Neural cell (in vitro differentiated cells): ENCODE measurements at regions not wholly inside any gene's neighbourhood (a gene's known extent, or its start where the extent isn't known, plus 50 kb on each side); places are given as distances from the start of the nearest gene placed in this dataset.

Experiments used
- H2AFZ ChIP-seq: fragments of 200-600, 300-800 bp; sonication (generic), shearing (Covaris generic); 2 replicates; pipeline ENCODE4 v1.6.0; 2014; ENCODE audit warnings: low read depth, mild to moderate bottlenecking, antibody characterized with exemption, low read length, moderate library complexity
- H3F3A ChIP-seq: fragments of 200-600 bp; shearing (Covaris generic); 2 replicates; pipeline ENCODE4 v1.6.1; 2016; ENCODE audit warnings: mild to moderate bottlenecking, moderate library complexity, mixed read lengths, antibody characterized with exemption, low read length; ENCODE audit not compliant: insufficient read depth, poor library complexity, severe bottlenecking
- H3K27ac ChIP-seq: fragments of 200-600, 300-800 bp; sonication (generic), shearing (Covaris generic); 2 replicates; pipeline ENCODE4 v1.5.1; 2014; ENCODE audit warnings: mild to moderate bottlenecking, low read length, moderate library complexity
- H3K27me3 ChIP-seq: fragments of 300-800, 200-600 bp; sonication (generic), shearing (Covaris generic); 2 replicates; pipeline ENCODE4 v1.6.0; 2014; ENCODE audit warnings: mild to moderate bottlenecking, low read depth, low read length, moderate library complexity; ENCODE audit not compliant: insufficient read depth
- H3K36me3 ChIP-seq: fragments of 300-800, 200-600 bp; sonication (generic), shearing (Covaris generic); 2 replicates; pipeline ENCODE4 v1.5.1; 2014; ENCODE audit warnings: mild to moderate bottlenecking, antibody characterized with exemption, low read length, moderate library complexity; ENCODE audit not compliant: insufficient read depth
- H3K4me2 ChIP-seq: fragments of 300-800, 200-600 bp; sonication (generic), shearing (Covaris generic); 2 replicates; pipeline ENCODE4 v1.6.0; 2014; ENCODE audit warnings: mild to moderate bottlenecking, low read length
- H3K4me3 ChIP-seq: fragments of 300-800, 200-600 bp; sonication (generic), shearing (Covaris generic); 2 replicates; pipeline ENCODE4 v1.5.1; 2014; ENCODE audit warnings: mild to moderate bottlenecking, low read length, moderate library complexity
- H3K79me2 ChIP-seq: fragments of 200-600 bp; shearing (Covaris generic); replicated peaks from 2 replicates; pipeline ENCODE4 v1.6.0; 2014; ENCODE audit warnings: mild to moderate bottlenecking, low read length, moderate library complexity; ENCODE audit not compliant: insufficient read depth
- H3K9ac ChIP-seq: fragments of 300-800, 200-600 bp; sonication (generic), shearing (Covaris generic); 2 replicates; pipeline ENCODE4 v1.6.1; 2016; ENCODE audit warnings: mild to moderate bottlenecking, low read length, mixed read lengths
- H3K9me2 ChIP-seq: fragments of 200-600 bp; shearing (Covaris generic); 2 replicates; pipeline ENCODE4 v1.6.1; 2016; ENCODE audit warnings: mild to moderate bottlenecking, low read length, mixed read lengths; ENCODE audit not compliant: insufficient read depth
- H3K9me3 ChIP-seq: fragments of 200-600, 300-800 bp; sonication (generic), shearing (Covaris generic); 2 replicates; pipeline ENCODE4 v1.6.1; 2016; ENCODE audit warnings: mild to moderate bottlenecking, mixed run types, low read length, moderate library complexity, mixed read lengths
- H4K20me1 ChIP-seq: fragments of 200-600 bp; shearing (Covaris generic); 2 replicates; pipeline ENCODE4 v1.6.1; 2016; ENCODE audit warnings: mild to moderate bottlenecking, mixed run types; ENCODE audit not compliant: insufficient read depth
- EP300 ChIP-seq: fragments of 450-650 bp; conservative IDR thresholded peaks from 2 replicates; pipeline ENCODE4 v1.6.1; 2014; ENCODE audit warnings: antibody characterized with exemption, mild to moderate bottlenecking, moderate library complexity; ENCODE audit not compliant: poor library complexity, severe bottlenecking
- EZH2 ChIP-seq: fragments of 200-600, 300-800 bp; shearing (Covaris generic), sonication (generic); IDR thresholded peaks from 2 replicates; pipeline ENCODE4 v1.6.1; 2014; ENCODE audit warnings: antibody characterized with exemption, low read length, borderline replicate concordance, mild to moderate bottlenecking; ENCODE audit not compliant: insufficient read depth, poor library complexity, severe bottlenecking
- MXI1 ChIP-seq: fragments of 450-650 bp; conservative IDR thresholded peaks from 2 replicates; pipeline ENCODE4 v1.6.1; 2014; ENCODE audit warnings: antibody characterized with exemption, mild to moderate bottlenecking; ENCODE audit not compliant: poor library complexity, severe bottlenecking
- POLR2AphosphoS5 ChIP-seq: IDR thresholded peaks from 2 replicates; pipeline ENCODE4 v1.6.1; 2012
- RAD21 ChIP-seq: fragments of 450-650 bp; conservative IDR thresholded peaks from 2 replicates; pipeline ENCODE4 v1.6.1; 2014; ENCODE audit warnings: antibody characterized with exemption, mild to moderate bottlenecking, moderate library complexity
- SMC3 ChIP-seq: fragments of 450-650 bp; conservative IDR thresholded peaks from 2 replicates; pipeline ENCODE4 v1.6.1; 2014; ENCODE audit warnings: antibody characterized with exemption, mild to moderate bottlenecking, moderate library complexity; ENCODE audit not compliant: poor library complexity
- TAF1 ChIP-seq: IDR thresholded peaks from 2 replicates; pipeline ENCODE4 v1.6.1; 2012; ENCODE audit warnings: low read depth
- TF ChIP-seq, protein P1 (sequence below): fragments of 450-650 bp; IDR thresholded peaks from 2 replicates; pipeline ENCODE4 v1.5.1; 2014; ENCODE audit warnings: antibody characterized with exemption, mild to moderate bottlenecking, moderate library complexity; ENCODE audit not compliant: poor library complexity, severe bottlenecking
- TF ChIP-seq, protein P2 (sequence below): IDR thresholded peaks from 2 replicates; pipeline ENCODE4 v1.6.1; 2012; ENCODE audit warnings: borderline replicate concordance

DNA sequence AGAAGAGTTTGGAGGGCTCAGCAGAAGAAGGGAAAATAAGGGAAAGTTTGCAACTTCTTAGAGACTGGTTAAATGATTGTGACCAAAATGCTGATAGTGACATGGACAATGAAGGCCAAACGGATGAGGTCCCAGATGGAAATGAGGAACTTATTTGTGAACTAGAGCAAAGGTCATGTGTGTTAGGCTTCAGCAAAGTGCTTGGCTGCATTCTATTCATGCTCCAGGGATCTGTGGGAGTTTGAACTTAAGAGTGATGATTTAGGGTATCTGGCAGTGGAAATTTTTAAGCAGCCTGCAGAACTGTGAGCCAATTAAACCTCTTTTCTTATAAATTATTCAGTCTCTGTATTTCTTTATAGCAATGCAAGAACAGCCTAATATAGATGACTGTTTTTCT is 88.9 kb upstream of the ARHGAP5 start:
- Histone ChIP-seq H3K27me3 (no peaks in the 10 kb centered on the region), H3K9me2 (no peaks in the 10 kb centered on the region), H3F3A (no peaks in the 10 kb centered on the region), H3K27ac (no peak overlapping the region), H3K4me2 (no peak overlapping the region), H3K36me3 (no peaks in the 10 kb centered on the region), H3K9me3 (no peaks in the 10 kb centered on the region), H3K9ac (no peak overlapping the region), H4K20me1 (no peaks in the 10 kb centered on the region), H3K4me3 (no peak overlapping the region), H2AFZ (no peak overlapping the region), H3K79me2 (no peaks in the 10 kb centered on the region)
- TF ChIP-seq POLR2AphosphoS5 = no peak
- TF ChIP-seq MXI1 = no peak
- no peak for TF ChIP-seq EZH2
- no peak for TF ChIP-seq RAD21
- no peak for TF ChIP-seq SMC3
- TF ChIP-seq, protein P1, sequence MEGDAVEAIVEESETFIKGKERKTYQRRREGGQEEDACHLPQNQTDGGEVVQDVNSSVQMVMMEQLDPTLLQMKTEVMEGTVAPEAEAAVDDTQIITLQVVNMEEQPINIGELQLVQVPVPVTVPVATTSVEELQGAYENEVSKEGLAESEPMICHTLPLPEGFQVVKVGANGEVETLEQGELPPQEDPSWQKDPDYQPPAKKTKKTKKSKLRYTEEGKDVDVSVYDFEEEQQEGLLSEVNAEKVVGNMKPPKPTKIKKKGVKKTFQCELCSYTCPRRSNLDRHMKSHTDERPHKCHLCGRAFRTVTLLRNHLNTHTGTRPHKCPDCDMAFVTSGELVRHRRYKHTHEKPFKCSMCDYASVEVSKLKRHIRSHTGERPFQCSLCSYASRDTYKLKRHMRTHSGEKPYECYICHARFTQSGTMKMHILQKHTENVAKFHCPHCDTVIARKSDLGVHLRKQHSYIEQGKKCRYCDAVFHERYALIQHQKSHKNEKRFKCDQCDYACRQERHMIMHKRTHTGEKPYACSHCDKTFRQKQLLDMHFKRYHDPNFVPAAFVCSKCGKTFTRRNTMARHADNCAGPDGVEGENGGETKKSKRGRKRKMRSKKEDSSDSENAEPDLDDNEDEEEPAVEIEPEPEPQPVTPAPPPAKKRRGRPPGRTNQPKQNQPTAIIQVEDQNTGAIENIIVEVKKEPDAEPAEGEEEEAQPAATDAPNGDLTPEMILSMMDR = no peak

DNA sequence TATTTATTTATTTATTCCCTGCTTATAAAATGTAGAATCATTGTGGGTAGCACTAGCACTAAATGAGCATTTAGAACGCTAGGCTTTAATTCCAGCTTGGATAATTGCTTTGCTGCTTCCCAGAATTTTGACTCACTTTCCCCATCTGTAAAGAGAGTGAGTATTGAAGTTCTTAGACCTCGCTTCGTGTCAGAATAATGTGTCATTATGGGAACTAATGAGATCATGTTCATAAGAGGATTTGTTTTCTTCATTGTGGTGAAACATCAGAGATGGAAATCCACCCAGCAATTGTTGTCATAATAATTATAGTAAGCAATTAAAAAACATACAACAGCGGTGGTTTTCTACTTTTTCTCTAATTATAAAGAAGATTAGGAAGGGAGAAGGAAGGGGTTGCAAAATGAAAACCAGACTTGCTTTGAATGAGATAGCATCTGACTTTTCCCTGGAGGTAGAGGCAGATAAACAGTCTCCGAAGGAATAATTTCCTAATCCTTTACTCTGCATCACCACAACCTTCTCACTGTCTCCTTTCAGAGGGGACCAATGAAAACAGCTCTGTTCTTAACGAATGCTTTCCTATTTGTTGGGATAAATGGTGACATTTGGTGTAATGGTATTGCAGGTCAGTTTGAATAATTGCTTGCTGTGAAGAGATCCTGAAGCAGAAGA is 86.8 kb upstream of the ARHGAP5 start:
- H3K27me3 ChIP-seq = no peaks in the 10 kb centered on the region
- no peak for TF ChIP-seq SMC3
- TF ChIP-seq, protein P2, sequence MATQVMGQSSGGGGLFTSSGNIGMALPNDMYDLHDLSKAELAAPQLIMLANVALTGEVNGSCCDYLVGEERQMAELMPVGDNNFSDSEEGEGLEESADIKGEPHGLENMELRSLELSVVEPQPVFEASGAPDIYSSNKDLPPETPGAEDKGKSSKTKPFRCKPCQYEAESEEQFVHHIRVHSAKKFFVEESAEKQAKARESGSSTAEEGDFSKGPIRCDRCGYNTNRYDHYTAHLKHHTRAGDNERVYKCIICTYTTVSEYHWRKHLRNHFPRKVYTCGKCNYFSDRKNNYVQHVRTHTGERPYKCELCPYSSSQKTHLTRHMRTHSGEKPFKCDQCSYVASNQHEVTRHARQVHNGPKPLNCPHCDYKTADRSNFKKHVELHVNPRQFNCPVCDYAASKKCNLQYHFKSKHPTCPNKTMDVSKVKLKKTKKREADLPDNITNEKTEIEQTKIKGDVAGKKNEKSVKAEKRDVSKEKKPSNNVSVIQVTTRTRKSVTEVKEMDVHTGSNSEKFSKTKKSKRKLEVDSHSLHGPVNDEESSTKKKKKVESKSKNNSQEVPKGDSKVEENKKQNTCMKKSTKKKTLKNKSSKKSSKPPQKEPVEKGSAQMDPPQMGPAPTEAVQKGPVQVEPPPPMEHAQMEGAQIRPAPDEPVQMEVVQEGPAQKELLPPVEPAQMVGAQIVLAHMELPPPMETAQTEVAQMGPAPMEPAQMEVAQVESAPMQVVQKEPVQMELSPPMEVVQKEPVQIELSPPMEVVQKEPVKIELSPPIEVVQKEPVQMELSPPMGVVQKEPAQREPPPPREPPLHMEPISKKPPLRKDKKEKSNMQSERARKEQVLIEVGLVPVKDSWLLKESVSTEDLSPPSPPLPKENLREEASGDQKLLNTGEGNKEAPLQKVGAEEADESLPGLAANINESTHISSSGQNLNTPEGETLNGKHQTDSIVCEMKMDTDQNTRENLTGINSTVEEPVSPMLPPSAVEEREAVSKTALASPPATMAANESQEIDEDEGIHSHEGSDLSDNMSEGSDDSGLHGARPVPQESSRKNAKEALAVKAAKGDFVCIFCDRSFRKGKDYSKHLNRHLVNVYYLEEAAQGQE = no peak
- no peak for TF ChIP-seq EP300
- TF ChIP-seq EZH2 = no peak
- TF ChIP-seq MXI1 = no peak
- TF ChIP-seq TAF1 = no peak
- TF ChIP-seq POLR2AphosphoS5 = no peak
- no peak for TF ChIP-seq RAD21
- TF ChIP-seq, protein P1 = no peak
- H3K9me2 ChIP-seq = no peaks in the 10 kb centered on the region
- no peaks in the 10 kb centered on the region for H3F3A ChIP-seq
- H3K9me3 ChIP-seq = no peaks in the 10 kb centered on the region
- H3K36me3 ChIP-seq = no peaks in the 10 kb centered on the region
- H4K20me1 ChIP-seq = no peaks in the 10 kb centered on the region
- H3K4me2 ChIP-seq = no peak overlapping the region
- H2AFZ ChIP-seq = no peak overlapping the region
- no peak overlapping the region for H3K4me3 ChIP-seq
- H3K9ac ChIP-seq = no peak overlapping the region
- H3K27ac ChIP-seq = no peak overlapping the region
- no peaks in the 10 kb centered on the region for H3K79me2 ChIP-seq
